HG02571 (cell line): ENCODE measurements at regions not wholly inside any gene's neighbourhood (a gene's known extent, or its start where the extent isn't known, plus 50 kb on each side); places are given as distances from the start of the nearest gene placed in this dataset.

Experiments used
- ATAC-seq: cut with Tn5 transposase; IDR thresholded peaks from one replicate; pipeline ENCODE4 v1.9.1; 2021; ENCODE audit warnings: mild to moderate bottlenecking, moderate library complexity; ENCODE audit not compliant: unreplicated experiment

- ATAC-seq = no peak
Measured at GRCh38 chr11:27861706-27862430, 161.6 kb upstream of the BDNF start.

GRCh38 chr11:27860811-27861210 is 160.6 kb upstream of the BDNF start:
- no peak for ATAC-seq

- no peak for ATAC-seq
Measured at GRCh38 chr11:27858866-27859265, 158.6 kb upstream of the BDNF start.

- ATAC-seq = no peak
Measured at GRCh38 chr11:27857588-27857987, 157.3 kb upstream of the BDNF start.

GRCh38 chr11:27857014-27857413 is 156.8 kb upstream of the BDNF start:
- ATAC-seq = no peak

- no peak for ATAC-seq
Measured at GRCh38 chr11:27848423-27848822, 148.2 kb upstream of the BDNF start.

GRCh38 chr11:27847496-27847895 is 147.2 kb upstream of the BDNF start:
- no peak for ATAC-seq

- no peak for ATAC-seq
Measured at GRCh38 chr11:27842290-27842689, 142.0 kb upstream of the BDNF start.

- ATAC-seq = no peak
Measured at GRCh38 chr11:27841023-27841422, 140.8 kb upstream of the BDNF start.

GRCh38 chr11:27839226-27839913 is 139.1 kb upstream of the BDNF start:
- ATAC-seq = no peak

GRCh38 chr11:27838674-27839073 is 138.4 kb upstream of the BDNF start:
- no peak for ATAC-seq

GRCh38 chr11:27837895-27838563 is 137.8 kb upstream of the BDNF start:
- ATAC-seq = peak; percentile 68

GRCh38 chr11:27830206-27830605 is 130.0 kb upstream of the BDNF start:
- no peak for ATAC-seq

GRCh38 chr11:27820249-27820648 is 120.0 kb upstream of the BDNF start:
- no peak for ATAC-seq

- no peak for ATAC-seq
Measured at GRCh38 chr11:27816197-27816596, 115.9 kb upstream of the BDNF start.

GRCh38 chr11:27812341-27812740 is 112.1 kb upstream of the BDNF start:
- ATAC-seq = no peak

- no peak for ATAC-seq
Measured at GRCh38 chr11:27807596-27807995, 107.3 kb upstream of the BDNF start.

- ATAC-seq = no peak
Measured at GRCh38 chr11:27806122-27806521, 105.9 kb upstream of the BDNF start.

- no peak for ATAC-seq
Measured at GRCh38 chr11:27795955-27796861, 96.0 kb upstream of the BDNF start.

GRCh38 chr11:27786864-27787263 is 86.6 kb upstream of the BDNF start:
- no peak for ATAC-seq

GRCh38 chr11:27786331-27786730 is 86.1 kb upstream of the BDNF start:
- ATAC-seq = no peak
